C4-2B (cell line): ENCODE measurements at regions not wholly inside any gene's neighbourhood (a gene's known extent, or its start where the extent isn't known, plus 50 kb on each side); places are given as distances from the start of the nearest gene placed in this dataset.

Experiments used
- H3K27ac ChIP-seq: fragments of 450-650 bp; 2 replicates; pipeline ENCODE4 v1.5.1; 2017
- ZFX ChIP-seq: fragments of 450-650 bp; IDR thresholded peaks from 2 replicates; pipeline ENCODE4 v1.6.1; 2017
- TF ChIP-seq, protein P1 (sequence below): fragments of 450-650 bp; conservative IDR thresholded peaks from 2 replicates; pipeline ENCODE4 v1.5.1; 2017; ENCODE audit warnings: mild to moderate bottlenecking

DNA sequence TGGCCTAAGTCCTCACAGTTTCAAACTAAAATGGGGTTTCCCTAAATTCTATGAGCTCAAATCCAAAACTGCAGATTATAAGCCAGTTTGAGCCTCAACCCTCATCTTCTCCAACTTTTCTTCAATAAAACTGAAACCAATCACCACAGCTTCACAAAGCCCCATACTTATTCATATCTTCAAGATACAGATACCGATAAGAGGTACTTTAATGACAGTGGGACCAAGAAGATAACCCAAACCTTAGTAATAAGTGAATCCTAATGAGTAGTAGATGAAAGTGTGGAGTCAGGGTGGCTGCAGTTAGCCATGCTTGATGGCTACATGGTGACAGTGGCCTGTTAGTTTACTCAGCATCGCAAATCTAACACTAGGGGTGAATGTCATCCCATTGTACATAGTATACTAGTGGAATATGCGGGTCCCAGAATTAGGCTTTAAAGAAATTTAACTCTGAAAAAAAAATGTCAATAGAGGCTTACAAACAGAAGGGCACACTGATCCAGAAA, 395.8 kb upstream of the PHF14 start:
- TF ChIP-seq ZFX, result no peak
- TF ChIP-seq, protein P1, sequence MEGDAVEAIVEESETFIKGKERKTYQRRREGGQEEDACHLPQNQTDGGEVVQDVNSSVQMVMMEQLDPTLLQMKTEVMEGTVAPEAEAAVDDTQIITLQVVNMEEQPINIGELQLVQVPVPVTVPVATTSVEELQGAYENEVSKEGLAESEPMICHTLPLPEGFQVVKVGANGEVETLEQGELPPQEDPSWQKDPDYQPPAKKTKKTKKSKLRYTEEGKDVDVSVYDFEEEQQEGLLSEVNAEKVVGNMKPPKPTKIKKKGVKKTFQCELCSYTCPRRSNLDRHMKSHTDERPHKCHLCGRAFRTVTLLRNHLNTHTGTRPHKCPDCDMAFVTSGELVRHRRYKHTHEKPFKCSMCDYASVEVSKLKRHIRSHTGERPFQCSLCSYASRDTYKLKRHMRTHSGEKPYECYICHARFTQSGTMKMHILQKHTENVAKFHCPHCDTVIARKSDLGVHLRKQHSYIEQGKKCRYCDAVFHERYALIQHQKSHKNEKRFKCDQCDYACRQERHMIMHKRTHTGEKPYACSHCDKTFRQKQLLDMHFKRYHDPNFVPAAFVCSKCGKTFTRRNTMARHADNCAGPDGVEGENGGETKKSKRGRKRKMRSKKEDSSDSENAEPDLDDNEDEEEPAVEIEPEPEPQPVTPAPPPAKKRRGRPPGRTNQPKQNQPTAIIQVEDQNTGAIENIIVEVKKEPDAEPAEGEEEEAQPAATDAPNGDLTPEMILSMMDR, result no peak
- H3K27ac ChIP-seq, result no peak overlapping the region

- no peak overlapping the region for H3K27ac ChIP-seq
- TF ChIP-seq, protein P1, result no peak
- TF ChIP-seq ZFX, result no peak
These were observed 394.1 kb upstream of the PHF14 start for GRCh38 chr7:10579561-10579960.

- no peak for TF ChIP-seq ZFX
- TF ChIP-seq, protein P1, result no peak
- H3K27ac ChIP-seq, result no peak overlapping the region
These were observed 388.8 kb upstream of the PHF14 start for GRCh38 chr7:10584886-10585285.

DNA sequence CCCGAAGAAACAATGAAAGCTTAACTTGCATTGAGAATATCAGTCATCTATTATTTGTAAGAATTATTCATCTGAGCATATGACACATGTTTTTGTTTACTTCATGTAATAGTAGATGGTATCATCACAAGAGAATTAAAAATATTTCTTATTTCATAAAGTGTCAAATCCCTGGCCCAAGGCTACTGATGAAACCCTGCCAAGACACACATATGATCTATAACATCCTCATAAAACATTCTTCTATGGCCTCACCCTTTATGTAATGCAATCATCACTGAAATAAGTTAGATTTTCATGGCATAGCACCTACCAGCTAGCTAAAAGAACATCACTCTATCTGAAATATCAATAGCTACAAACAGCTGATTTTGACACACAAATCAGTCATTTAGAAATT, 385.6 kb upstream of the PHF14 start:
- TF ChIP-seq ZFX, result no peak
- TF ChIP-seq, protein P1, result no peak
- H3K27ac ChIP-seq, result no peak overlapping the region

DNA sequence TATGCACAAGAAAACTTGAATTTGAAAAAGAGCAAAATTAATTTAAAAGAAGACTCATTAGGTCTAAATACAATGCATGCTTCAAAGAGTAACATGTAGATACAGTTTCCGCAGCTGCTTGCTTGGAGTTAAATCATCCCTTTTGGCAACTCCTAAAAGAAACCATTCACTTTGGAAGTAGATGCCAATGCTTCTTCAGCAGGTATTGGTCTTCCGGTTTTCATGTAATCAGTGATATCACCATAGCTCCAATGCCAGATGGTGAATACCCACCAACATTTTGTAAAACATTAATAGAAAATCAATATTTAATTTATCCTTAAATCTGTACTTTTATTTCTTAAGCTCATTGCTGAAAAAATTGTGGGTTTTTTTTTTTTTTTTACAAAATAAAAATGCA, 381.1 kb upstream of the PHF14 start:
- H3K27ac ChIP-seq, result no peak overlapping the region
- TF ChIP-seq, protein P1, result no peak
- no peak for TF ChIP-seq ZFX

- H3K27ac ChIP-seq, result no peak overlapping the region
- TF ChIP-seq ZFX, result no peak
- TF ChIP-seq, protein P1, result no peak
These were observed 380.6 kb upstream of the PHF14 start for GRCh38 chr7:10593080-10593479.

DNA sequence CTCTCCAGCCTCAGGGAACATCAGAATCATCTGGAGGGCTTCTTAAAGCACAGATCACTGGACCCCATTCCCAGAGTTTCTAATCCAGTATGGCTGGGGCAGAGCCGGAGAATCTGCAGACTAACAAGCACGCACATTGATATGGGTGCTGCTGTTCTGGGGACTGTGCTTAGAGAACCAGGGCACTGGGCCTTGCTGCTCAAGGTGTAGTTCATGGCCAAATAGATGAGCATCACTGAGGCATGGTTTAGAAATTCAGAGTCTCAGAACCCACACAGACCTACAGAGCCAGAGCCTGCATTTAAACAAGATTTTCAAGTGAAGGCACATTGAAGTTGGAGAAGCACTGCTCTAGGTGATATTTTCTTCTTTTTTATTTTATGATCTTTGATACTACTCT, 376.8 kb upstream of the PHF14 start:
- TF ChIP-seq, protein P1, result no peak
- no peak for TF ChIP-seq ZFX
- H3K27ac ChIP-seq, result no peak overlapping the region
